Esophagus muscularis mucosa (tissue), 4 donors: ENCODE measurements at regions not wholly inside any gene's neighbourhood (a gene's known extent, or its start where the extent isn't known, plus 50 kb on each side); places are given as distances from the start of the nearest gene placed in this dataset.

Source experiments
- CTCF ChIP-seq, 3 experiments: fragments of 200-600 bp in 2 of 3; fragments of 450-650 bp in 1 of 3; sonication (generic) in 2 of 3; IDR thresholded peaks; one replicate each; pipeline ENCODE4 v1.5.1; 2017 to 2019; ENCODE audit warnings: antibody characterized with exemption in 3 of 3, mild to moderate bottlenecking in 2 of 3, moderate library complexity in 1 of 3
- EP300 ChIP-seq: sonication (generic); formaldehyde crosslinking; IDR thresholded peaks from one replicate; pipeline ENCODE4 v1.6.1; 2017; ENCODE audit warnings: antibody characterized with exemption
- POLR2A ChIP-seq: fragments of 450-650 bp; IDR thresholded peaks from one replicate; pipeline ENCODE4 v1.6.1; 2017; ENCODE audit warnings: antibody characterized with exemption, moderate library complexity, mild to moderate bottlenecking, low read depth
- POLR2AphosphoS5 ChIP-seq, 2 donors: sonication (generic); formaldehyde crosslinking; IDR thresholded peaks; one replicate each; pipeline ENCODE4 v1.6.1; 2017; ENCODE audit warnings: antibody characterized with exemption in 2 of 2

DNA sequence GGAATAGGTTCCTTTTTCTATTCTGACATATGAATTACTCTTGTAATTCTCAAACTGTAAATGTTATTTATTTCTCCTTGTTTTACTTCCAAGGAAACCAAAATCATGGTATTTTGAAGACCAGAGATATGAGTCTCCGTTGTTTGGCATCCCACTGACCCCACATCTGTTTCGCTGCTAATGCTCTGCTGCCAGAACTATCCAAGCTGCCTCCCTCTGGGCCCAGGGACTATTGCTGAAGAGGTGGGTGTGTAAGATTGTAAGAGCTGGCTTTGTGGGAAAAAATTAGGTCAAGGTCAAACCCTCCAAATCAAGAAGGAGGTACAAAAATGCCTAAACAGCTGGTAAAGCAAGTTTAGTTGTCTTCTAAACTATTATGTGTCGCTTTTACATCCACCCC is 129.4 kb upstream of the MYO10 start:
- no peak for TF ChIP-seq POLR2A
- no peak for TF ChIP-seq CTCF (IDR thresholded peaks at IDR 0.05)
- no peak for TF ChIP-seq POLR2AphosphoS5 (IDR thresholded peaks at IDR 0.05)
- TF ChIP-seq EP300 = no peak
